LNCAP (cell line): ENCODE measurements at regions not wholly inside any gene's neighbourhood (a gene's known extent, or its start where the extent isn't known, plus 50 kb on each side); places are given as distances from the start of the nearest gene placed in this dataset.

Source experiments
- CTCF ChIP-seq: fragments of 450-650 bp; IDR thresholded peaks from 2 replicates; pipeline ENCODE4 v1.5.1; 2017; ENCODE audit warnings: mild to moderate bottlenecking

DNA sequence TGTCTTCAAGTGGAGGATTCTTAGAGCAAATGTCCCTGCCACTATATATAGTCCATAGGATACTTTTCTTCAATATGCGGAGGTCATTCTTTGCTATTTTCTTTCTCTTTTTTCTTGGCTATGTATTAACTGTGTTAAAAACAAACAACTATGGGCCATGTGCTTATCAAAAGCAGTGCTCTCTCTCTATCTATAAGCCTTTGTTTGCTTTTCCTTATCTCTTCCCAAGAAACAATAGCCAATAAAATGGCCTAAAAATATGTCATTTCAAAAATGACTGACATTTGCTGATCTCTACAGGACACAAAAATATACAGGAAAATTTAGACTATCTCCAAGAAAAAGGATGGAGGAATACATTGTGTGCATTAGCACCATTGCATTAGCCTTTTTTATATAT, 212.1 kb downstream of the MAF start:
- no peak for TF ChIP-seq CTCF

DNA sequence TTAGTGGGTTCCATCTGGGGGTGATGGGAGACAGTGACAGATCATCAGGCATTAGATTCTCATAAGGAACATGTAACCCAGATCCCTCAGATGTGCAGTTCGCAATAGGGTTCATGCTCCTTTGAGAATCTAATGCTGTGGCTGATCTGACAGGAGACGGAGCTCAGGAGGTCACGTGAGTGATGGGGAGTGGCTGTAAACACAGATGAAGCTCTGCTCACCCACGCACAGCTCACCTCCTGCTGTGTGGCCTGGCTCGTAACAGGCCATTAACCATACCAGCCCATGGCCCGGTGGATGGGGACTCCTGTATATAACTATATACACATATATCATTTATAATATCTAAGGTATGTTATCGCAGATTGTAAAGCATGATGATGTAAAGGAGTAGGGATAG, 214.2 kb downstream of the MAF start:
- TF ChIP-seq CTCF = no peak

- no peak for TF ChIP-seq CTCF
Measured at GRCh38 chr16:79381603-79382042, 218.9 kb downstream of the MAF start.

DNA sequence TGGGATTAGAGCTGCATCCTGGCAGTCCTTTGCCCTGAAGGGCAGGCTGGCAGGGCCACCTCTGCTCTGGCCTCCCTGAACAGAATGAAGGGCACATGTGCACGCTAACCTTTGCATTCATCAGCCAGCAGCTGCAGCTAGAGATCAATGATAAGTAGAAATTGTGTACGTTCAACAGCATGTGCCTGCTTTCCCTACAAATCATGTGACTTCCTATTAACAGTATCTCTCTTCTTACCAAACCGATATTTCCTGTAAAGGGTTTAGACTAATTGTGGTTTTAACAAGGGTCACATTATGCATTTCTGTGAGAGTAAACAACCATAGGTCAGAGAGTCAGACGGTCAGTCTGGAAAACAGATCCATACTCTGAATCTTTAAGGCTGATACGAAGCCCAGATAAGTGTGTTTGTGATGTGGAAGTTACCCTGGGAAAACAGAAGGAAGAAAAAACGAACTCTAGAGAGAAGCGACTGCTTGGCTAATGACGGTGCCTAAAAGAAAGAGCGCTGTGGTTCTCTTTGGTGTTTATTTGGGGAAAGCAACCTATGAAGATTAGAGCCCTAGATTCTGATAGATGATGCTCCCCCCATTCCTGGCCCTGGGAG, 219.4 kb downstream of the MAF start:
- no peak for TF ChIP-seq CTCF

- TF ChIP-seq CTCF = no peak
Measured at GRCh38 chr16:79379095-79379494, 221.4 kb downstream of the MAF start.

GRCh38 chr16:79375351-79375750, 225.2 kb downstream of the MAF start:
- TF ChIP-seq CTCF = no peak

DNA sequence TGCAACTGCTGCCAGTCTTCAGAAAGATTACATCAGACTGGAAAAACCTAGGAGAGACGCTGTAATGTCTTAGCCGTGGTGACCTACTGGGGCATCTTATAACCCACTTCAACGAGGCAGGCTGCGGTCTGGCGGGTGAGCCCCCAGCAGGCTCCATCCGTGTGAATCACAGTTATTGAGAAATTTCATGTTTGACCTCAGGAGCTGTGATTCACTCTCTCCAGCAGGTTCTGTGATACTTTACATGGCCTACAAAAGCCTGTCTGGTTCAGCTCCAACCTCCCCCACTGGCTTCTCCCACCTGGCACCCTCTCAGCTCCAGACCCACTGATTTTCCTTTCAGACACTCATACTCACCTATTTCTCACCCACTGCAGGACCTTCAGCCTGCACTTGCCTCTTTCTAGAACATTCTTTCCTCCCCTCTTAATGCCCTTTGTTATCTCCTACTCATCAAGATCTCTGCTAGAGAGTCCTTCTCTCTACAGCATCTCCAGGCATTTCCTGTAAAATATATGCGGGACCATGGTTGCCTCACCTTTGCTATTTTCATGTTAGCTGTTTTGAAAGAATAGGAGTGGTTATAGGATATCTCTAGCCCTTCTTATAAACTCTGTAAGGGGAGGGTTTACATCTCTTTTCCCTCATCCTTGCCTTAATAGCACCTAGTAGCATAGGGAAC, 227.9 kb downstream of the MAF start:
- TF ChIP-seq CTCF = no peak
